ENCODE measurements at regions not wholly inside any gene's neighbourhood (a gene's known extent, or its start where the extent isn't known, plus 50 kb on each side); places are given as distances from the start of the nearest gene placed in this dataset.

GRCh38 chr15:92831655-92832328 is 68.3 kb upstream of the CHD2 start:
- H3K4me3 Mint-ChIP-seq, result peak overlapping the region; percentile 69 to 92 (median 80)

GRCh38 chr15:92833106-92833433 is 67.1 kb upstream of the CHD2 start:
- Mint-ChIP-seq H3K4me3 (peak overlapping the region in 2 of 4 donors; percentile 69 to 76), H3K4me1 (peaks cover 16 to 57% (median 34%) of the 10 kb centered on the region in 4 donors), H3K9me3 (no peaks in the 10 kb centered on the region), H3K27me3 (no peaks in the 10 kb centered on the region), H3K36me3 (no peaks in the 10 kb centered on the region), H3K27ac (peak overlapping the region; percentile 95 to 98 (median 97))
- no peak for ATAC-seq (ENCODE audit: low read depth in 2 of 2)
- Histone ChIP-seq H3K4me1 (ENCODE audit: control insufficient read depth, insufficient read depth, low read length, poor library complexity, severe bottlenecking) (peaks cover 34% of the 10 kb centered on the region), H3K36me3 (ENCODE audit: control insufficient read depth, insufficient read depth, low read length) (no peaks in the 10 kb centered on the region), H3K27ac (ENCODE audit: insufficient read depth, low read length, poor library complexity, severe bottlenecking) (peak overlapping the region; percentile 90), H3K27me3 (ENCODE audit: control insufficient read depth, insufficient read depth, low read length) (no peaks in the 10 kb centered on the region), H3K9me3 (ENCODE audit: control insufficient read depth in 2 of 2, low read length in 2 of 2) (no peaks in the 10 kb centered on the region), H3K4me3 (ENCODE audit: low read depth, low read length) (peak overlapping the region; percentile 69)
- DNase-seq, result peak in 2 of 3 donors; percentile 15 to 60

More at GRCh38 chr15:92831655-92832328, 68.3 kb upstream of the CHD2 start:
- peak overlapping the region; percentile 69 for H3K4me3 ChIP-seq (ENCODE audit: low read depth, low read length)
- H3K27me3 Mint-ChIP-seq, result no peaks in the 10 kb centered on the region
- DNase-seq (peak; percentile 79 to 92 (median 84)), ATAC-seq (ENCODE audit: low read depth in 2 of 2) (peak; percentile 86 to 92)
- H3K27me3 ChIP-seq (ENCODE audit: control insufficient read depth, insufficient read depth, low read length), result no peaks in the 10 kb centered on the region
- no peaks in the 10 kb centered on the region for H3K9me3 Mint-ChIP-seq
- H3K9me3 ChIP-seq (ENCODE audit: control insufficient read depth in 2 of 2, low read length in 2 of 2), result no peaks in the 10 kb centered on the region
- H3K36me3 Mint-ChIP-seq, result no peaks in the 10 kb centered on the region
- peak overlapping the region; percentile 90 for H3K27ac ChIP-seq (ENCODE audit: insufficient read depth, low read length, poor library complexity, severe bottlenecking)
- H3K4me1 Mint-ChIP-seq, result peaks cover 16 to 52% (median 34%) of the 10 kb centered on the region in 4 donors
- no peaks in the 10 kb centered on the region for H3K36me3 ChIP-seq (ENCODE audit: control insufficient read depth, insufficient read depth, low read length)
- peaks cover 34% of the 10 kb centered on the region for H3K4me1 ChIP-seq (ENCODE audit: control insufficient read depth, insufficient read depth, low read length, poor library complexity, severe bottlenecking)
- peak overlapping the region; percentile 95 to 98 (median 97) for H3K27ac Mint-ChIP-seq

- peaks cover 34% of the 10 kb centered on the region for H3K4me1 ChIP-seq (ENCODE audit: control insufficient read depth, insufficient read depth, low read length, poor library complexity, severe bottlenecking)
- DNase-seq (no peak), ATAC-seq (ENCODE audit: low read depth in 2 of 2) (no peak)
- Mint-ChIP-seq H3K27me3 (no peaks in the 10 kb centered on the region), H3K9me3 (no peaks in the 10 kb centered on the region), H3K36me3 (no peaks in the 10 kb centered on the region), H3K27ac (peak overlapping the region; percentile 95 to 98 (median 97)), H3K4me1 (peaks cover 16 to 62% (median 39%) of the 10 kb centered on the region in 4 donors), H3K4me3 (peak overlapping the region in 3 of 4 donors; percentile 48 to 69 (median 66))
- no peaks in the 10 kb centered on the region for H3K9me3 ChIP-seq (ENCODE audit: control insufficient read depth in 2 of 2, low read length in 2 of 2)
- H3K27me3 ChIP-seq (ENCODE audit: control insufficient read depth, insufficient read depth, low read length), result no peaks in the 10 kb centered on the region
- no peak overlapping the region for H3K4me3 ChIP-seq (ENCODE audit: low read depth, low read length)
- peak overlapping the region; percentile 90 for H3K27ac ChIP-seq (ENCODE audit: insufficient read depth, low read length, poor library complexity, severe bottlenecking)
- H3K36me3 ChIP-seq (ENCODE audit: control insufficient read depth, insufficient read depth, low read length), result no peaks in the 10 kb centered on the region
Measured at GRCh38 chr15:92833493-92834271, 66.4 kb upstream of the CHD2 start.

GRCh38 chr15:92839696-92840095 is 60.4 kb upstream of the CHD2 start:
- Mint-ChIP-seq H3K27ac (peak overlapping the region; percentile 57 to 94 (median 89)), H3K9me3 (no peaks in the 10 kb centered on the region), H3K4me1 (peaks cover 0 to 41% (median 20%) of the 10 kb centered on the region in 4 donors), H3K4me3 (peak overlapping the region in 3 of 4 donors; percentile 44 to 87 (median 52)), H3K36me3 (no peaks in the 10 kb centered on the region), H3K27me3 (no peaks in the 10 kb centered on the region)
- Histone ChIP-seq H3K4me1 (ENCODE audit: control insufficient read depth, insufficient read depth, low read length, poor library complexity, severe bottlenecking) (peaks cover 15% of the 10 kb centered on the region), H3K9me3 (ENCODE audit: control insufficient read depth in 2 of 2, low read length in 2 of 2) (no peaks in the 10 kb centered on the region), H3K27me3 (ENCODE audit: control insufficient read depth, insufficient read depth, low read length) (no peaks in the 10 kb centered on the region), H3K27ac (ENCODE audit: insufficient read depth, low read length, poor library complexity, severe bottlenecking) (peak overlapping the region; percentile 19), H3K4me3 (ENCODE audit: low read depth, low read length) (peak overlapping the region; percentile 51), H3K36me3 (ENCODE audit: control insufficient read depth, insufficient read depth, low read length) (no peaks in the 10 kb centered on the region)
- peak; percentile 34 to 60 for ATAC-seq (ENCODE audit: low read depth in 2 of 2)
- DNase-seq, result peak in 1 of 3 donors; percentile 59

GRCh38 chr15:92840149-92840548 is 60.0 kb upstream of the CHD2 start:
- no peak for DNase-seq
- H3K36me3 Mint-ChIP-seq, result no peaks in the 10 kb centered on the region
- H3K4me3 Mint-ChIP-seq, result peak overlapping the region in 2 of 4 donors; percentile 44 to 87
- no peaks in the 10 kb centered on the region for H3K9me3 Mint-ChIP-seq
- no peaks in the 10 kb centered on the region for H3K27me3 ChIP-seq (ENCODE audit: control insufficient read depth, insufficient read depth, low read length)
- peak overlapping the region; percentile 19 for H3K27ac ChIP-seq (ENCODE audit: insufficient read depth, low read length, poor library complexity, severe bottlenecking)
- H3K27ac Mint-ChIP-seq, result peak overlapping the region; percentile 57 to 89 (median 81)
- no peaks in the 10 kb centered on the region for H3K9me3 ChIP-seq (ENCODE audit: control insufficient read depth in 2 of 2, low read length in 2 of 2)
- H3K27me3 Mint-ChIP-seq, result no peaks in the 10 kb centered on the region
- ATAC-seq (ENCODE audit: low read depth in 2 of 2), result no peak
- H3K4me3 ChIP-seq (ENCODE audit: low read depth, low read length), result peak overlapping the region; percentile 51
- H3K4me1 ChIP-seq (ENCODE audit: control insufficient read depth, insufficient read depth, low read length, poor library complexity, severe bottlenecking), result peaks cover 19% of the 10 kb centered on the region
- H3K36me3 ChIP-seq (ENCODE audit: control insufficient read depth, insufficient read depth, low read length), result no peaks in the 10 kb centered on the region
- peaks cover 4 to 42% (median 24%) of the 10 kb centered on the region in 4 donors for H3K4me1 Mint-ChIP-seq

- H3K27me3 Mint-ChIP-seq, result no peaks in the 10 kb centered on the region
- no peaks in the 10 kb centered on the region for H3K27me3 ChIP-seq (ENCODE audit: control insufficient read depth, insufficient read depth, low read length)
- H3K9me3 ChIP-seq (ENCODE audit: control insufficient read depth in 2 of 2, low read length in 2 of 2), result no peaks in the 10 kb centered on the region
- no peaks in the 10 kb centered on the region for H3K36me3 ChIP-seq (ENCODE audit: control insufficient read depth, insufficient read depth, low read length)
- ATAC-seq (ENCODE audit: low read depth in 2 of 2) (no peak), DNase-seq (no peak)
- peak overlapping the region in 1 of 4 donors; percentile 12 for H3K4me3 Mint-ChIP-seq
- no peak overlapping the region for H3K4me3 ChIP-seq (ENCODE audit: low read depth, low read length)
- H3K9me3 Mint-ChIP-seq, result no peaks in the 10 kb centered on the region
- no peaks in the 10 kb centered on the region for H3K36me3 Mint-ChIP-seq
- peak overlapping the region in 2 of 3 donors; percentile 46 to 66 for H3K27ac Mint-ChIP-seq
- no peak overlapping the region for H3K27ac ChIP-seq (ENCODE audit: insufficient read depth, low read length, poor library complexity, severe bottlenecking)
- H3K4me1 Mint-ChIP-seq, result peaks cover 12 to 64% (median 44%) of the 10 kb centered on the region in 4 donors
- H3K4me1 ChIP-seq (ENCODE audit: control insufficient read depth, insufficient read depth, low read length, poor library complexity, severe bottlenecking), result peaks cover 29% of the 10 kb centered on the region
Measured at GRCh38 chr15:92843326-92843725, 56.8 kb upstream of the CHD2 start.

GRCh38 chr15:92843814-92844213 is 56.3 kb upstream of the CHD2 start:
- no peaks in the 10 kb centered on the region for H3K9me3 Mint-ChIP-seq
- H3K4me3 ChIP-seq (ENCODE audit: low read depth, low read length), result no peak overlapping the region
- DNase-seq (no peak), ATAC-seq (ENCODE audit: low read depth in 2 of 2) (no peak)
- peaks cover 29% of the 10 kb centered on the region for H3K4me1 ChIP-seq (ENCODE audit: control insufficient read depth, insufficient read depth, low read length, poor library complexity, severe bottlenecking)
- no peak overlapping the region for H3K27ac ChIP-seq (ENCODE audit: insufficient read depth, low read length, poor library complexity, severe bottlenecking)
- H3K27me3 Mint-ChIP-seq, result no peaks in the 10 kb centered on the region
- H3K27ac Mint-ChIP-seq, result peak overlapping the region in 1 of 3 donors; percentile 75
- no peaks in the 10 kb centered on the region for H3K36me3 Mint-ChIP-seq
- no peaks in the 10 kb centered on the region for H3K9me3 ChIP-seq (ENCODE audit: control insufficient read depth in 2 of 2, low read length in 2 of 2)
- H3K27me3 ChIP-seq (ENCODE audit: control insufficient read depth, insufficient read depth, low read length), result no peaks in the 10 kb centered on the region
- peaks cover 12 to 65% (median 43%) of the 10 kb centered on the region in 4 donors for H3K4me1 Mint-ChIP-seq
- H3K36me3 ChIP-seq (ENCODE audit: control insufficient read depth, insufficient read depth, low read length), result no peaks in the 10 kb centered on the region
- H3K4me3 Mint-ChIP-seq, result peak overlapping the region in 2 of 4 donors; percentile 12 to 41

All from CD4-positive, CD25-positive, alpha-beta regulatory T cell (primary cell).